ENCODE measurements at regions not wholly inside any gene's neighbourhood (a gene's known extent, or its start where the extent isn't known, plus 50 kb on each side); places are given as distances from the start of the nearest gene placed in this dataset.

DNA sequence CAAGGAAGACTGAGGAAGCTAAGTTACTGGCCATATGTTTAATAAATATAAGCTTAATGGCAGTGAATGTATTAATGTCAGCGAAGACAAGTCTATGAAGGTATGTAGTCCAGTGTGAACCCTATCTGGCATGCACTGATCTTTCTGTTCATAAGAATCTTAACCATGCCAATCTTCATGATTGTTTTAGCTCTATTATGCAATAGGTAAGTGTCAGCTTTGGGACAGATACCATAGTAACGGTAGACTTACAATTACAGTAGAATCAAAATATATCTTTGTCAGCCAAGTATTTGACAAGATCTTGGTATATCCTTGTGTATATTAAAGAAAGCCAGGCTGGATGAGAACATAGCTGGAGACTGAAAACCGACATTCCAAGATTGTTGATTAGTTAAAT is 428.5 kb downstream of the SPRY2 start:
- no peak overlapping the region for H3K4me3 Mint-ChIP-seq (ENCODE audit: unreplicated experiment)
- H3K9me3 Mint-ChIP-seq (ENCODE audit: low read depth) = peaks cover 7% of the 10 kb centered on the region
- H3K27me3 Mint-ChIP-seq (ENCODE audit: low read depth) = no peaks in the 10 kb centered on the region
- DNase-seq (ENCODE audit: low spot score) = no peak
- H3K27ac Mint-ChIP-seq (ENCODE audit: unreplicated experiment) = no peak overlapping the region
- peaks cover 5% of the 10 kb centered on the region for H3K4me1 Mint-ChIP-seq (ENCODE audit: low read depth)
- TF ChIP-seq, protein P1, sequence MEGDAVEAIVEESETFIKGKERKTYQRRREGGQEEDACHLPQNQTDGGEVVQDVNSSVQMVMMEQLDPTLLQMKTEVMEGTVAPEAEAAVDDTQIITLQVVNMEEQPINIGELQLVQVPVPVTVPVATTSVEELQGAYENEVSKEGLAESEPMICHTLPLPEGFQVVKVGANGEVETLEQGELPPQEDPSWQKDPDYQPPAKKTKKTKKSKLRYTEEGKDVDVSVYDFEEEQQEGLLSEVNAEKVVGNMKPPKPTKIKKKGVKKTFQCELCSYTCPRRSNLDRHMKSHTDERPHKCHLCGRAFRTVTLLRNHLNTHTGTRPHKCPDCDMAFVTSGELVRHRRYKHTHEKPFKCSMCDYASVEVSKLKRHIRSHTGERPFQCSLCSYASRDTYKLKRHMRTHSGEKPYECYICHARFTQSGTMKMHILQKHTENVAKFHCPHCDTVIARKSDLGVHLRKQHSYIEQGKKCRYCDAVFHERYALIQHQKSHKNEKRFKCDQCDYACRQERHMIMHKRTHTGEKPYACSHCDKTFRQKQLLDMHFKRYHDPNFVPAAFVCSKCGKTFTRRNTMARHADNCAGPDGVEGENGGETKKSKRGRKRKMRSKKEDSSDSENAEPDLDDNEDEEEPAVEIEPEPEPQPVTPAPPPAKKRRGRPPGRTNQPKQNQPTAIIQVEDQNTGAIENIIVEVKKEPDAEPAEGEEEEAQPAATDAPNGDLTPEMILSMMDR (IDR thresholded peaks at IDR 0.05) = no peak
- no peaks in the 10 kb centered on the region for H3K36me3 Mint-ChIP-seq (ENCODE audit: low read depth)

DNA sequence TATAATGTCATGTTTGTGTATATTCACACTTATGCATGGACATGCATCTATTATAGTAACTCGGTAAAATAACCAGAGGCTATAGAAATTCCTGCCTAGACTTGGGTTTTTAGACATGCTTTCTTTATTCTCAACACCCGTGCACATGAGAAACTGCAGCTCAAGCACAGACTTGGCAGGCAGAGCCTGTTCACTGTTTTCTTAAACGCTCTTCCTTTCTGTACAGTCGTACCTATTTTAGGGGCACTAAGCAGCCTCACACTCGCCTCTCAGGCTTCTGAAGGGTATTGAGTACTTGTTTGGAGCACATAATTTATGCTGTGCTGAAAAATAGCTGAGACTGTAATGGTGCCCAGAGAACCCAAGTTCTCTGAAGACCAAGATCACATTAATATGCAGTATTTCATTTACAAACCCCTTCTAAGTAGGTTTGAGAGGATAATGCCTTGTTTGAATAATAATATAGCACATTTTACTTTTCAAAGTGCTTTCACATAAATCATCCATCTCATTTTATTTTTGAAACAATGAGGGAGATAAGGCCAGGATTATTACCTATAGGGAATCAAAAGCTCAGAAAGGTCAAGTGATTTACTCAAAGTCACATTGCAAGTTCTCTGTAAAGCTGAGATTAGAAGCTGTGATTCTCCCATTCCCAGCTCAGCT is 429.9 kb downstream of the SPRY2 start:
- Mint-ChIP-seq H3K27me3 (ENCODE audit: low read depth) (no peaks in the 10 kb centered on the region), H3K9me3 (ENCODE audit: low read depth) (peaks cover 7% of the 10 kb centered on the region), H3K27ac (ENCODE audit: unreplicated experiment) (no peak overlapping the region), H3K36me3 (ENCODE audit: low read depth) (no peaks in the 10 kb centered on the region), H3K4me3 (ENCODE audit: unreplicated experiment) (no peak overlapping the region), H3K4me1 (ENCODE audit: low read depth) (peaks cover 5% of the 10 kb centered on the region)
- no peak for DNase-seq (ENCODE audit: low spot score)
- TF ChIP-seq, protein P1 (IDR thresholded peaks at IDR 0.05) = no peak

DNA sequence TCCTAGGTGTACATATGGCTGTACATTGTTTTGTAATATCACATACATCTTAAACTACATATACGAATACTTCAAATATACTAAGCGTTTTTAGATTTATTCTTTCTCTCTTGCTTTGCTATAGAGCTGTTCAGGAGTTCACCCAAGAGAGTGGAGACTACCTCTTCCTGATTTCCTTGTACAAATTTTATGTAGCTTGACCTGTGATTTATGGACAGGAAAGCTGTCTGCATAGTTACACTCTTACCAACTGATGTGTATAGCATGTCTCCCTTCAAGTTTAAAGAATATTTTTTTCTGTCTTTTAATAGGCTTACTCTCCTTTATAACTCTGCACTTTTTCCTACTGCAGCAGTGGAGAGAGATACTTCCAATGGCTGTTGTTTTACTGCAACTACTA is 428.7 kb downstream of the NDFIP2 start:
- Mint-ChIP-seq H3K27ac (ENCODE audit: unreplicated experiment) (no peak overlapping the region), H3K9me3 (ENCODE audit: low read depth) (peaks cover 7% of the 10 kb centered on the region), H3K4me3 (ENCODE audit: unreplicated experiment) (no peak overlapping the region), H3K36me3 (ENCODE audit: low read depth) (no peaks in the 10 kb centered on the region), H3K4me1 (ENCODE audit: low read depth) (peaks cover 5% of the 10 kb centered on the region), H3K27me3 (ENCODE audit: low read depth) (no peaks in the 10 kb centered on the region)
- TF ChIP-seq, protein P1 (IDR thresholded peaks at IDR 0.05) = no peak
- no peak for DNase-seq (ENCODE audit: low spot score)

DNA sequence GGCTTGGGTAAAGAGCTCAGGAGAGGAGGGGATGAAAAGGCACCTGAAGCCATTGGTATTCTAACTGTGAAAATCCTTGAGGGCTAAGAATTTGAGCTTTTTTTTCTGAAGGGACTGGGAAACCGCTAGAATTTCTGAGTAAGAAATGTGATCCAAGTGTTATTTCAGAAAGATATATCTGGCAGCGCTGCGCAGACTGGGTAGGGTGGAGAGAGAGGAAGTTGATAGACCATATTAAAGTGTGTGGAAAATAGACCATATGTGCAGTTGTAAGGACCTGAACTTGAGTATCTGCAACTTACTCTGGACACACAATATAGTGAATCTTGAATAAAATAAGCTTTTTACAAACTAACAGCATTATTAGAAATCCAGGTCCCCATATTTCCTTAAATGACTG is 427.4 kb downstream of the NDFIP2 start:
- Mint-ChIP-seq H3K4me1 (ENCODE audit: low read depth) (peaks cover 5% of the 10 kb centered on the region), H3K9me3 (ENCODE audit: low read depth) (peaks cover 7% of the 10 kb centered on the region), H3K4me3 (ENCODE audit: unreplicated experiment) (no peak overlapping the region), H3K36me3 (ENCODE audit: low read depth) (no peaks in the 10 kb centered on the region), H3K27ac (ENCODE audit: unreplicated experiment) (no peak overlapping the region), H3K27me3 (ENCODE audit: low read depth) (no peaks in the 10 kb centered on the region)
- TF ChIP-seq, protein P1 (IDR thresholded peaks at IDR 0.05) = no peak
- DNase-seq (ENCODE audit: low spot score) = no peak

DNA sequence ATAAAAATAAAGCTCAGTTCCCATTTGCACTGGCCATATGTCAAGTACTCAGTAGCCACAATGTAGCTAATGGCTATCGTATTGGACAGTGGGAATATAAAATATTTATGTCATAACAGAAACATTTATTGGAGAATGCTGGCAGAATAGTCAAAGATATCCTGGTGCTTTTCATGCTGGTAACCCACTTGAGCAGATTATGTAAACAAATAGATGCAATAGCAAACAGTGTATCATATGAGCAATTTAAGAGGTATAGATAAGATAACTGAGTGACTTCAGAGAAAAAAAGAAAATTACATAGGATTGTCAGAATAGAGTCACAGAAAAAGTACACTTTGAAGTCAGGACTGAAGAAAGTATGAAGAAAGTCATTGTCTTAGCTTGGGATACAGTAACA is 426.6 kb downstream of the NDFIP2 start:
- no peaks in the 10 kb centered on the region for H3K36me3 Mint-ChIP-seq (ENCODE audit: low read depth)
- H3K4me1 Mint-ChIP-seq (ENCODE audit: low read depth) = peaks cover 5% of the 10 kb centered on the region
- no peak overlapping the region for H3K27ac Mint-ChIP-seq (ENCODE audit: unreplicated experiment)
- H3K4me3 Mint-ChIP-seq (ENCODE audit: unreplicated experiment) = no peak overlapping the region
- peaks cover 7% of the 10 kb centered on the region for H3K9me3 Mint-ChIP-seq (ENCODE audit: low read depth)
- TF ChIP-seq, protein P1 (IDR thresholded peaks at IDR 0.05) = no peak
- DNase-seq (ENCODE audit: low spot score) = no peak
- no peaks in the 10 kb centered on the region for H3K27me3 Mint-ChIP-seq (ENCODE audit: low read depth)
